H9 (cell line): ENCODE measurements at regions not wholly inside any gene's neighbourhood (a gene's known extent, or its start where the extent isn't known, plus 50 kb on each side); places are given as distances from the start of the nearest gene placed in this dataset.

ENCODE experiments used
- DNase-seq: peaks from one replicate; pipeline ENCODE4 v3.0.0-alpha.2; 2017
- H2AFZ ChIP-seq: one replicate; pipeline ENCODE4 v1.6.1; 2013; ENCODE audit warnings: mild to moderate bottlenecking, low read length, control low read depth, moderate library complexity
- H2AK5ac ChIP-seq: 2 replicates; pipeline ENCODE4 v1.6.1; 2013; ENCODE audit warnings: low read length, control low read depth, mixed read lengths; ENCODE audit not compliant: insufficient read length
- H2BK120ac ChIP-seq: one replicate; pipeline ENCODE4 v1.6.1; 2013; ENCODE audit warnings: low read depth, mild to moderate bottlenecking, low read length, control low read depth, inconsistent platforms; ENCODE audit not compliant: poor library complexity, severe bottlenecking
- H2BK12ac ChIP-seq: 2 replicates; pipeline ENCODE4 v1.6.1; 2013; ENCODE audit warnings: low read length, control low read depth, mixed read lengths, low read depth; ENCODE audit not compliant: insufficient read length
- H2BK15ac ChIP-seq: 2 replicates; pipeline ENCODE4 v1.6.1; 2013; ENCODE audit warnings: low read depth, low read length, control low read depth
- H2BK20ac ChIP-seq: one replicate; pipeline ENCODE4 v1.6.1; 2013; ENCODE audit warnings: low read depth, mild to moderate bottlenecking, low read length, control low read depth, inconsistent platforms; ENCODE audit not compliant: poor library complexity, severe bottlenecking
- H2BK5ac ChIP-seq: 2 replicates; pipeline ENCODE4 v1.6.1; 2013; ENCODE audit warnings: low read length, control low read depth, mixed read lengths; ENCODE audit not compliant: insufficient read length
- H3K14ac ChIP-seq: 2 replicates; pipeline ENCODE4 v1.6.1; 2013; ENCODE audit warnings: low read length, control low read depth; ENCODE audit not compliant: insufficient read depth
- H3K18ac ChIP-seq: 2 replicates; pipeline ENCODE4 v1.6.1; 2013; ENCODE audit warnings: low read depth, mild to moderate bottlenecking, mixed read lengths, low read length, control low read depth; ENCODE audit not compliant: insufficient read length
- H3K23ac ChIP-seq: 2 replicates; pipeline ENCODE4 v1.6.1; 2013; ENCODE audit warnings: low read length, control low read depth, mixed read lengths, low read depth; ENCODE audit not compliant: insufficient read length
- H3K23me2 ChIP-seq: 2 replicates; pipeline ENCODE4 v1.6.1; 2013; ENCODE audit warnings: low read depth, mild to moderate bottlenecking, mixed read lengths, low read length, control low read depth; ENCODE audit not compliant: insufficient read length, poor library complexity, severe bottlenecking
- H3K27ac ChIP-seq: 2 replicates; pipeline ENCODE4 v1.5.1; 2013; ENCODE audit warnings: low read length, control low read depth, mixed read lengths, low read depth; ENCODE audit not compliant: insufficient read length
- H3K27me3 ChIP-seq: 2 replicates; pipeline ENCODE4 v1.6.1; 2013; ENCODE audit warnings: low read length, control low read depth, inconsistent platforms; ENCODE audit not compliant: insufficient read depth
- H3K4ac ChIP-seq: 2 replicates; pipeline ENCODE4 v1.6.1; 2013; ENCODE audit warnings: low read depth, mild to moderate bottlenecking, control low read depth, inconsistent platforms, low read length, moderate library complexity
- H3K4me1 ChIP-seq: 2 replicates; pipeline ENCODE4 v1.6.1; 2013; ENCODE audit warnings: low read length, control low read depth, inconsistent platforms; ENCODE audit not compliant: insufficient read depth
- H3K4me2 ChIP-seq: 2 replicates; pipeline ENCODE4 v1.6.1; 2013; ENCODE audit warnings: low read length, control low read depth, mixed read lengths; ENCODE audit not compliant: insufficient read length, insufficient read depth
- H3K56ac ChIP-seq: 2 replicates; pipeline ENCODE4 v1.6.1; 2013; ENCODE audit warnings: low read depth, mild to moderate bottlenecking, mixed read lengths, low read length, control low read depth; ENCODE audit not compliant: insufficient read length
- H3K79me1 ChIP-seq: 2 replicates; pipeline ENCODE4 v1.6.1; 2013; ENCODE audit warnings: low read depth, mild to moderate bottlenecking, moderate library complexity, low read length, control low read depth, inconsistent platforms; ENCODE audit not compliant: insufficient read depth, poor library complexity, severe bottlenecking
- H3K79me2 ChIP-seq: 2 replicates; pipeline ENCODE4 v1.6.1; 2013; ENCODE audit warnings: low read length, control low read depth, inconsistent platforms; ENCODE audit not compliant: insufficient read depth
- H3K9ac ChIP-seq: 2 replicates; pipeline ENCODE4 v1.6.1; 2013; ENCODE audit warnings: low read length, control low read depth, mixed read lengths; ENCODE audit not compliant: insufficient read length; ENCODE audit errors: extremely low read depth
- H3K9me3 ChIP-seq: one replicate; pipeline ENCODE4 v1.6.1; 2013; ENCODE audit warnings: low read depth, low read length, inconsistent platforms; ENCODE audit not compliant: control insufficient read depth
- H3T11ph ChIP-seq: one replicate; pipeline ENCODE4 v1.6.1; 2013; ENCODE audit warnings: mild to moderate bottlenecking, low read length, control low read depth, inconsistent platforms
- H4K20me1 ChIP-seq: one replicate; pipeline ENCODE4 v1.6.1; 2013; ENCODE audit not compliant: control insufficient read depth, insufficient read length, insufficient read depth
- H4K5ac ChIP-seq: 2 replicates; pipeline ENCODE4 v1.6.1; 2013; ENCODE audit warnings: low read depth, mild to moderate bottlenecking, mixed read lengths, low read length, control low read depth; ENCODE audit not compliant: insufficient read length
- H4K8ac ChIP-seq: replicated peaks from 2 replicates; pipeline ENCODE4 v1.6.1; 2013; ENCODE audit warnings: low read length, control low read depth, mixed read lengths, low read depth; ENCODE audit not compliant: insufficient read length
- H4K91ac ChIP-seq: 2 replicates; pipeline ENCODE4 v1.6.1; 2013; ENCODE audit warnings: low read depth, mild to moderate bottlenecking, moderate library complexity, mixed read lengths, low read length, control low read depth; ENCODE audit not compliant: insufficient read length
- H3K27ac Mint-ChIP-seq, 3 experiments: 2 replicates in 2 of 3; 3 replicates in 1 of 3; pipeline ENCODE4 v1.8.0; 2020 to 2021; ENCODE audit warnings: mixed read lengths in 3 of 3, mild to moderate bottlenecking in 1 of 3, moderate library complexity in 1 of 3
- H3K27me3 Mint-ChIP-seq: 2 replicates; pipeline ENCODE4 v1.8.0; 2021; ENCODE audit warnings: low read depth, mild to moderate bottlenecking, moderate library complexity, mixed read lengths
- H3K36me3 Mint-ChIP-seq, 3 experiments: 2 replicates in 2 of 3; 3 replicates in 1 of 3; pipeline ENCODE4 v1.8.0; 2020 to 2021; ENCODE audit warnings: low read depth in 3 of 3, mixed read lengths in 3 of 3; ENCODE audit not compliant: insufficient read depth in 1 of 3
- H3K4me1 Mint-ChIP-seq, 2 experiments: 2 replicates each; pipeline ENCODE4 v1.8.0; 2020; ENCODE audit warnings: mixed read lengths in 2 of 2
- H3K4me3 Mint-ChIP-seq, 2 experiments: 2 replicates in 1 of 2; 3 replicates in 1 of 2; pipeline ENCODE4 v1.8.0; 2020 to 2021; ENCODE audit warnings: mild to moderate bottlenecking in 2 of 2, mixed read lengths in 2 of 2, moderate library complexity in 1 of 2
- H3K9me3 Mint-ChIP-seq, 2 experiments: 2 replicates in 1 of 2; 3 replicates in 1 of 2; pipeline ENCODE4 v1.8.0; 2020; ENCODE audit warnings: mild to moderate bottlenecking in 2 of 2, mixed read lengths in 2 of 2, moderate library complexity in 1 of 2
- CTCF ChIP-seq: fragments of 200-600 bp; sonication (generic); conservative IDR thresholded peaks from 3 replicates; pipeline ENCODE4 v1.8.0; 2021; ENCODE audit warnings: antibody characterized with exemption, mild to moderate bottlenecking
- WGBS: extraction: QIAGEN DNeasy Blood & Tissue Kit; methylation state at CpG from one replicate; pipeline ENCODE4 v1.1.7; 2013; ENCODE audit warnings: missing lambda C conversion rate, low lambda C conversion rate, mixed read lengths; ENCODE audit not compliant: insufficient read length; ENCODE audit errors: extremely low coverage; 5-methylcytosine and 5-hydroxymethylcytosine counted together

- H3K9me3 Mint-ChIP-seq, result no peaks in the 10 kb centered on the region
- no peaks in the 10 kb centered on the region for H3K4me1 ChIP-seq
- H2AK5ac ChIP-seq, result no peak overlapping the region
- H2BK20ac ChIP-seq, result no peak overlapping the region
- no CpG with 5 or more reads among the region's 4 CpGs for WGBS
- H2AFZ ChIP-seq, result no peak overlapping the region
- no peak overlapping the region for H3K56ac ChIP-seq
- no peak overlapping the region for H3T11ph ChIP-seq
- no peak overlapping the region for H2BK15ac ChIP-seq
- no peaks in the 10 kb centered on the region for H3K9me3 ChIP-seq
- H3K79me1 ChIP-seq, result no peaks in the 10 kb centered on the region
- no peak overlapping the region for H3K18ac ChIP-seq
- peaks cover 2 to 13% of the 10 kb centered on the region in 2 experiments; a peak in 3 of 4 replicates for H3K4me1 Mint-ChIP-seq
- no peak for TF ChIP-seq CTCF
- no peak overlapping the region for H2BK12ac ChIP-seq
- H3K27ac Mint-ChIP-seq, result no peak overlapping the region
- H3K4me2 ChIP-seq, result no peak overlapping the region
- DNase-seq, result no peak
- H2BK120ac ChIP-seq, result no peak overlapping the region
- H3K4ac ChIP-seq, result no peak overlapping the region
- no peak overlapping the region for H3K9ac ChIP-seq
- H4K8ac ChIP-seq, result no peak overlapping the region
- H3K14ac ChIP-seq, result no peak overlapping the region
- no peaks in the 10 kb centered on the region for H3K79me2 ChIP-seq
- no peak overlapping the region for H4K91ac ChIP-seq
- no peak overlapping the region for H3K27ac ChIP-seq
- H3K27me3 Mint-ChIP-seq, result peaks cover 11% of the 10 kb centered on the region
- no peak overlapping the region for H3K4me3 Mint-ChIP-seq
- H3K27me3 ChIP-seq, result no peaks in the 10 kb centered on the region
- no peaks in the 10 kb centered on the region for H3K23me2 ChIP-seq
- no peak overlapping the region for H4K5ac ChIP-seq
- no peak overlapping the region for H2BK5ac ChIP-seq
- H3K23ac ChIP-seq, result no peak overlapping the region
- no peaks in the 10 kb centered on the region for H3K36me3 Mint-ChIP-seq
- H4K20me1 ChIP-seq, result no peaks in the 10 kb centered on the region
Measured at GRCh38 chr16:26826500-26826899, 240.2 kb upstream of the C16orf82 start.
